GM18520 (cell line): ENCODE measurements at regions not wholly inside any gene's neighbourhood (a gene's known extent, or its start where the extent isn't known, plus 50 kb on each side); places are given as distances from the start of the nearest gene placed in this dataset.

Source experiments
- ATAC-seq: cut with Tn5 transposase; IDR thresholded peaks from one replicate; pipeline ENCODE4 v1.9.1; 2021; ENCODE audit not compliant: unreplicated experiment

GRCh38 chr4:124903995-124904722 is 191.6 kb upstream of the ANKRD50 start:
- ATAC-seq, result no peak

- no peak for ATAC-seq
These were observed 189.5 kb upstream of the ANKRD50 start for GRCh38 chr4:124902001-124902515.

- ATAC-seq, result no peak
These were observed 187.5 kb upstream of the ANKRD50 start for GRCh38 chr4:124899997-124900396.

- no peak for ATAC-seq
These were observed 178.0 kb upstream of the ANKRD50 start for GRCh38 chr4:124890522-124890921.

GRCh38 chr4:124887739-124888138 is 175.2 kb upstream of the ANKRD50 start:
- no peak for ATAC-seq

GRCh38 chr4:124884316-124884715 is 171.8 kb upstream of the ANKRD50 start:
- ATAC-seq, result no peak

GRCh38 chr4:124883632-124884031 is 171.1 kb upstream of the ANKRD50 start:
- no peak for ATAC-seq

GRCh38 chr4:124879195-124879594 is 166.7 kb upstream of the ANKRD50 start:
- no peak for ATAC-seq

GRCh38 chr4:124874172-124874450 is 161.6 kb upstream of the ANKRD50 start:
- no peak for ATAC-seq

GRCh38 chr4:124873361-124874171 is 161.0 kb upstream of the ANKRD50 start:
- no peak for ATAC-seq

- ATAC-seq, result no peak
These were observed 160.1 kb upstream of the ANKRD50 start for GRCh38 chr4:124872659-124873058.

- ATAC-seq, result no peak
These were observed 157.5 kb upstream of the ANKRD50 start for GRCh38 chr4:124869961-124870495.

- ATAC-seq, result no peak
These were observed 156.0 kb upstream of the ANKRD50 start for GRCh38 chr4:124868495-124868894.

- no peak for ATAC-seq
These were observed 155.0 kb upstream of the ANKRD50 start for GRCh38 chr4:124867536-124867935.

GRCh38 chr4:124866301-124866700 is 153.8 kb upstream of the ANKRD50 start:
- no peak for ATAC-seq

GRCh38 chr4:124863040-124863545 is 150.6 kb upstream of the ANKRD50 start:
- no peak for ATAC-seq

GRCh38 chr4:124862261-124862660 is 149.7 kb upstream of the ANKRD50 start:
- ATAC-seq, result no peak

- no peak for ATAC-seq
These were observed 149.2 kb upstream of the ANKRD50 start for GRCh38 chr4:124861761-124862160.

- ATAC-seq, result no peak
These were observed 142.4 kb upstream of the ANKRD50 start for GRCh38 chr4:124854968-124855367.

- ATAC-seq, result no peak
These were observed 139.2 kb upstream of the ANKRD50 start for GRCh38 chr4:124851741-124852140.

GRCh38 chr4:124846306-124846705 is 133.8 kb upstream of the ANKRD50 start:
- ATAC-seq, result no peak
